ENCODE measurements at regions not wholly inside any gene's neighbourhood (a gene's known extent, or its start where the extent isn't known, plus 50 kb on each side); places are given as distances from the start of the nearest gene placed in this dataset.

- TF ChIP-seq ZFX (IDR thresholded peaks at IDR 0.05; ENCODE audit: borderline replicate concordance) = no peak
- no peak for TF ChIP-seq CTCF (IDR thresholded peaks at IDR 0.05)
- no peak overlapping the region for H3K27ac ChIP-seq
These were observed 370.8 kb downstream of the DSEL start for GRCh38 chr18:67145586-67146292.

DNA sequence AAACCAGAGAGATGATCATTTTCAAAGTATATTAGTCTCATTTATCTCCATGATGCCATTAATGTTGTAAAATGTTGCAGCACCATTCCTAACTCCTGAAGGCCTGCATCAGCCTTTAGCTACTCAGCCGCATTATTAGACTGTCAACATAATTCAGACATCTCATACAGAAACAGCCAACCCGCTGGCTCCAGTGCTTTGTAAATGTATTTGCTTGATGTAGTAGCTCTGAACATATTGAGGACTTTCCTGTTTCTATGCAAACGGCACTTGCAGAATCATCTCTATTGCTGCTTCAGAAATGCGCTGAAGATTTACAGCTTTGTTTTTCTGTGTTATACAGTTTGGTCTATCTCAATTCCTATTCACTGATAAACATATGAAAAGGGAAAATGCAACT lies 372.2 kb downstream of the DSEL start:
- H3K27ac ChIP-seq = no peak overlapping the region
- no peak for TF ChIP-seq ZFX (IDR thresholded peaks at IDR 0.05; ENCODE audit: borderline replicate concordance)
- TF ChIP-seq CTCF (IDR thresholded peaks at IDR 0.05) = no peak

DNA sequence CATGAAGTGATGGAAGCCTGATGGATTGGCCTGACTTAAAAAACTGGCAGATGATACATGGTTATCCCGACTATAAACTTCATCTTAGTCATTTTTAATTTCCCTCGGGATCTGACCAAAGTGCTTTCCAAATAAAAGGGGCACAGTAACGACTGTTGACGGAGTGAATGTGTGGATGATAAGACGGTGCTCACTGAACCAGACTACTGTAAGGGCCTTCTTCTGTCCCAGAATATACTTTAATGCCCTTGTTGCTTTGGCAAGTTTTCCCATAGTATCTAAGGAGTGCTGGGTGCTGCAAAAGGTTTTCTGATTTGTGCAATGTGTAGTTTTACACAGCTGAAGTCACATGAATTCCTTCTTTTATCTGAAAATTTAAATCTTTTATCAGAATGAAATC lies 373.5 kb downstream of the DSEL start:
- no peak for TF ChIP-seq ZFX (IDR thresholded peaks at IDR 0.05; ENCODE audit: borderline replicate concordance)
- no peak overlapping the region for H3K27ac ChIP-seq

DNA sequence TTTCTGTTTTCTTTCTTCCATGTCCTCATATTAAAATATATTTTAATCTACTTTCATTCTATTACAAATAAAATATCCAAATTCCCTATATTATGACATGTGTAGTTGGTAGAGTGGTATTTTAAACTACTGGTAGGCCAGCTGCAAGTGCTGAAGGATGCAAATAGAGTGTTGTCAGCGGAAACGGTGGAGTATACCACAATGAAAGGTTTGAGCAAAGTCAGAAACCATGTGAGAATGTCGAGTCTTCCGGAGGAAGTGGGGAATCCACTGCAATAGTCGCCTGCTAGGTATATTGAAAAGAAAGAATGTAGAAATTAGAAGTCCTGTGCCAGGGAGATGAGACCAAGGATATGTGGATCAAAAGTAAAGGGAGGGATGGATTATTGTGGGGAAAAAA lies 373.9 kb downstream of the DSEL start:
- no peak overlapping the region for H3K27ac ChIP-seq
- TF ChIP-seq ZFX (IDR thresholded peaks at IDR 0.05; ENCODE audit: borderline replicate concordance) (no peak), CTCF (IDR thresholded peaks at IDR 0.05) (no peak)

GRCh38 chr18:67140495-67140894 lies 376.0 kb downstream of the DSEL start:
- TF ChIP-seq ZFX (IDR thresholded peaks at IDR 0.05; ENCODE audit: borderline replicate concordance) (no peak), CTCF (IDR thresholded peaks at IDR 0.05) (no peak)
- no peak overlapping the region for H3K27ac ChIP-seq

DNA sequence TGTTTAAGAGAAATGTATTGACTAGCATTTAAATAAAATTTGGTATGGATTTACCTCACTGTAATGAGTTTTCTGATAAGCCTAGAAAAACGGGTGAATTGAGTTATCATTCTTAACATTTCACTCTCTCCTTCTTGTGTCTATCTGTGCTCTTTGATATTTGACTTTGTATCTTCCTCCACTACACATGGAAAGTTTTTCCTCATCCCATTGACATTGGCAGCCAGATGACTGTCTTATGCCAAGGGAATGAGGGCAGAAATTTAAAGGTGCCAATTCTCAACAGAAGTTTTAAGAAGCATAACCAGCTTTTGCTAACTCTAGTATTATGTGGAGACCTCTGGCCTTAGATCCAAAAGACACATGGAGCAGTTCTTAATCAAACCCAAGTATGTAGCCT lies 376.6 kb downstream of the DSEL start:
- no peak overlapping the region for H3K27ac ChIP-seq
- TF ChIP-seq ZFX (IDR thresholded peaks at IDR 0.05; ENCODE audit: borderline replicate concordance) (no peak), CTCF (IDR thresholded peaks at IDR 0.05) (no peak)

- no peak for TF ChIP-seq ZFX (IDR thresholded peaks at IDR 0.05; ENCODE audit: borderline replicate concordance)
- no peak for TF ChIP-seq CTCF (IDR thresholded peaks at IDR 0.05)
- H3K27ac ChIP-seq = no peak overlapping the region
These were observed 380.5 kb downstream of the DSEL start for GRCh38 chr18:67135981-67136380.

- TF ChIP-seq CTCF (IDR thresholded peaks at IDR 0.05) = no peak
- TF ChIP-seq ZFX (IDR thresholded peaks at IDR 0.05; ENCODE audit: borderline replicate concordance) = no peak
These were observed 381.6 kb downstream of the DSEL start for GRCh38 chr18:67134911-67135310.

More at GRCh38 chr18:67134911-67135310, 381.6 kb downstream of the DSEL start:
- H3K27ac ChIP-seq = no peak overlapping the region

Data from 22Rv1 (cell line).